A673 (cell line): ENCODE measurements at regions not wholly inside any gene's neighbourhood (a gene's known extent, or its start where the extent isn't known, plus 50 kb on each side); places are given as distances from the start of the nearest gene placed in this dataset.

Experiments used
- BruUV-seq: library from RNA; stranded (reverse); fragments of 400-500 nt; replicated peaks from 2 replicates; lab custom pipeline; 2021; lab: Mats Ljungman, UMichigan
- CTCF ChIA-PET: fragments of 300-600 bp; sonication (Branson Sonifier 250); formaldehyde crosslinking; loops from one replicate; lab custom pipeline; 2022; ENCODE audit warnings: antibody characterized with exemption; lab: Charles Lee
- POLR2A ChIA-PET: fragments of 300-600 bp; sonication (Branson Sonifier 250); formaldehyde crosslinking; loops from one replicate; lab custom pipeline; 2022; ENCODE audit warnings: antibody characterized with exemption; ENCODE audit not compliant: low non-redundant PET; lab: Charles Lee
- DNase-seq: peaks from one replicate; pipeline ENCODE4 v3.0.0-alpha.2; 2015; ENCODE audit warnings: low spot score
- H3K27ac ChIP-seq: fragments of 200-600 bp; sonication (generic); 2 replicates; pipeline ENCODE4 v1.5.1; 2016; ENCODE audit warnings: mixed run types, low read depth, mild to moderate bottlenecking, mixed read lengths, antibody characterized with exemption, low read length; ENCODE audit not compliant: poor library complexity, severe bottlenecking
- H3K27me3 ChIP-seq: fragments of 200-600 bp; sonication (generic); replicated peaks from 2 replicates; pipeline ENCODE4 v1.6.1; 2017; ENCODE audit warnings: mixed run types, low read depth, mild to moderate bottlenecking, mixed read lengths, antibody characterized with exemption, low read length; ENCODE audit not compliant: insufficient read depth, poor library complexity
- H3K36me3 ChIP-seq: fragments of 200-600 bp; sonication (generic); 2 replicates; pipeline ENCODE4 v1.6.1; 2016; ENCODE audit warnings: mixed run types, mild to moderate bottlenecking, mixed read lengths, antibody characterized with exemption, low read length; ENCODE audit not compliant: insufficient read depth, poor library complexity, severe bottlenecking
- H3K4me1 ChIP-seq: fragments of 200-600 bp; sonication (generic); 2 replicates; pipeline ENCODE4 v1.6.1; 2017; ENCODE audit warnings: mixed run types, mild to moderate bottlenecking, mixed read lengths, antibody characterized with exemption, low read length; ENCODE audit not compliant: insufficient read depth, poor library complexity, severe bottlenecking
- H3K4me3 ChIP-seq: fragments of 200-600 bp; sonication (generic); 2 replicates; pipeline ENCODE4 v1.5.1; 2016; ENCODE audit warnings: low read depth, mixed run types, mild to moderate bottlenecking, mixed read lengths, low read length; ENCODE audit not compliant: poor library complexity, severe bottlenecking
- H3K9me3 ChIP-seq: fragments of 200-600 bp; sonication (generic); 2 replicates; pipeline ENCODE4 v1.6.1; 2016; ENCODE audit warnings: mixed run types, low read depth, mild to moderate bottlenecking, mixed read lengths, antibody characterized with exemption, low read length; ENCODE audit not compliant: poor library complexity, severe bottlenecking
- CTCF ChIP-seq: fragments of 300-800, 200-600 bp; sonication (generic); conservative IDR thresholded peaks from 2 replicates; pipeline ENCODE4 v1.5.1; 2017; ENCODE audit warnings: low read depth, mild to moderate bottlenecking, antibody characterized with exemption, low read length, moderate library complexity, mixed read lengths
- EZH2 ChIP-seq: fragments of 200-600 bp; sonication (generic); IDR thresholded peaks from 2 replicates; pipeline ENCODE4 v1.6.1; 2017; ENCODE audit warnings: borderline replicate concordance, low read depth, mild to moderate bottlenecking, mixed read lengths, antibody characterized with exemption, low read length; ENCODE audit not compliant: poor library complexity, severe bottlenecking
- intact Hi-C: fragments of 100-400 bp; cut with micrococcal nuclease; formaldehyde crosslinking; loops from one replicate; pipeline ENCODE4 v1.10.0; 2022; ENCODE audit not compliant: unreplicated experiment

GRCh38 chr18:3384664-3385563 lies 65.1 kb upstream of the TGIF1 start:
- Histone ChIP-seq H3K36me3 (no peaks in the 10 kb centered on the region), H3K9me3 (no peaks in the 10 kb centered on the region), H3K27ac (no peak overlapping the region), H3K4me3 (no peak overlapping the region), H3K27me3 (no peaks in the 10 kb centered on the region), H3K4me1 (peaks cover under 1% of the 10 kb centered on the region)
- CTCF ChIA-PET: no interaction called here
- POLR2A ChIA-PET: no interaction called here
- DNase-seq: no peak
- no TSS peak for BruUV-seq
- no peak for TF ChIP-seq CTCF
- TF ChIP-seq EZH2: no peak
- intact Hi-C loops: loop anchor here (5.0 kb wide), 1 partner anchor 88 kb away; no protein-coding TSS in a partner anchor

- H3K27me3 ChIP-seq: no peaks in the 10 kb centered on the region
- TF ChIP-seq EZH2: no peak
- TF ChIP-seq CTCF: no peak
- H3K4me1 ChIP-seq: no peaks in the 10 kb centered on the region
- no peak overlapping the region for H3K4me3 ChIP-seq
- no TSS peak for BruUV-seq
- no peaks in the 10 kb centered on the region for H3K9me3 ChIP-seq
- CTCF ChIA-PET: no interaction called here
- no peaks in the 10 kb centered on the region for H3K36me3 ChIP-seq
- no peak overlapping the region for H3K27ac ChIP-seq
- no peak for DNase-seq
- intact Hi-C loops: no loop called here
- POLR2A ChIA-PET: no interaction called here
Measured at GRCh38 chr18:3388323-3388722, 61.6 kb upstream of the TGIF1 start.

DNA sequence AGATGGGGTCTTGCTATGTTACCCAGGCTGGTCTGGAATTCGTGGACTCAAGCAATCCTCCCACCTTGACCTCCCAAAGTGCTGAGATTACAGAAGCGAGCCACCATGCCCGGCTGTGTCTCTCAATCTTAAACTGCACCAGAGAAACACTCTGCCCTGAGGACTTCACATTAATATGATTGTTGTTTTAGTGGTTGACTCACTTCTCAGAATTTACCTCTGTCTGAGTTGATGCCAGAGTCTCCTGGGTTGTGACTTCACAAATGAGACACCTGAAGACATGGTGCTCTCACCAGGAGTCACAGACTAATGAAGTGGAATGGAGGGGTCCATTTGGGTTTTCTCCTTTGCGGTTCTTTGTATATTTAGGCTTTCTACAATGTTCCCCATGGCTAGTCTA lies 61.0 kb upstream of the TGIF1 start:
- intact Hi-C loops: no loop called here
- Histone ChIP-seq H3K4me3 (no peak overlapping the region), H3K27ac (no peak overlapping the region), H3K4me1 (no peaks in the 10 kb centered on the region), H3K36me3 (no peaks in the 10 kb centered on the region), H3K27me3 (no peaks in the 10 kb centered on the region), H3K9me3 (no peaks in the 10 kb centered on the region)
- ChIA-PET POLR2A (no interaction called here), CTCF (no interaction called here)
- DNase-seq: no peak
- no peak for TF ChIP-seq EZH2
- no peak for TF ChIP-seq CTCF
- BruUV-seq: no TSS peak
